ENCODE measurements at regions not wholly inside any gene's neighbourhood (a gene's known extent, or its start where the extent isn't known, plus 50 kb on each side); places are given as distances from the start of the nearest gene placed in this dataset.
A peak's percentile ranks its signal among the peaks of the same experiment; 100 is the strongest.

DNA sequence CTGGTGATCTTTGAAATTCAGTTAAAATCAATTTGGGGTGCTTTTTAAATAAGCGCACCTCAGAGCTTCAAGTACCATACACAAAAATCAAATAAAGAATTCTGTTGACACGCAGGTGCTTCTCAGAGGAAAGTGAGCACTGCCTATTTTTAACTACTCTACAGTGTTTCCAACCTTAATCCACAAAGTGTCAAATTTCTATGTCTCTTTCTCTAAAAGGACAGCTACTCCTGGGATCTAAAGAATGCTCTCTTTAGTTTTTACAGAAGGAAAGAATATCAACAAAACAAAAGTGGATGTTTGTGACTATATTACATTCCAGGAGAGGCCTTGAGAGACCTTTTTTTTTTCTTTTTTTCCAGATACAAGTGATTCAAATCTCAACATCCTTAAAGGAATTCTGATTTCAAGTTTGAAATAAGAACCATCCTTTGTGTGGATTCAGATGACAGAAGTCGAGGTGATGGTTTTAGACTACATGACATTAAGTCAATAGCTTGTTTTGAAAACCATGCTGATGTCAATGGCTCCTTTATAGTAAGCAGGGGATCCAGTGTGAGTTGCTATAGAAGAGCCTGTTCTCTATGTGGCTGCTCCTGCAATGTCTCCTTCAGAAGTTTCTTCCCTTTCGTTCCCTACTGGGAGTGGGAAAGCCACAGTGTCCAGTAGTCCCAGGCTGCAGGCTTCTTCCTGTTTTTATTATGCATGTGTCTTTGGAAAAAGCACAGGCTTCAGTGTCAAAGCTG lies 67.2 kb upstream of the DEFB112 start:
- Mint-ChIP-seq H3K36me3 (no peaks in the 10 kb centered on the region), H3K9me3 (no peaks in the 10 kb centered on the region), H3K27ac (peak overlapping the region; percentile 47; the same call in 1 of the 2 replicates), H3K4me1 (peaks cover 25% of the 10 kb centered on the region), H3K4me3 (no peak overlapping the region), H3K27me3 (ENCODE audit: low read depth) (no peaks in the 10 kb centered on the region)
- peak; percentile 71 for ATAC-seq
- TF ChIP-seq NR2C2 (CRISPR knock-in tag; IDR thresholded peaks at IDR 0.05) = no peak
- no peak for TF ChIP-seq FOXP1 (CRISPR knock-in tag; IDR thresholded peaks at IDR 0.05; ENCODE audit: borderline replicate concordance)
- no peak for TF ChIP-seq SMAD3 (CRISPR knock-in tag; IDR thresholded peaks at IDR 0.05; ENCODE audit: borderline replicate concordance)
- no peak for TF ChIP-seq TEAD1 (CRISPR knock-in tag; IDR thresholded peaks at IDR 0.05)
- TF ChIP-seq, protein P1, sequence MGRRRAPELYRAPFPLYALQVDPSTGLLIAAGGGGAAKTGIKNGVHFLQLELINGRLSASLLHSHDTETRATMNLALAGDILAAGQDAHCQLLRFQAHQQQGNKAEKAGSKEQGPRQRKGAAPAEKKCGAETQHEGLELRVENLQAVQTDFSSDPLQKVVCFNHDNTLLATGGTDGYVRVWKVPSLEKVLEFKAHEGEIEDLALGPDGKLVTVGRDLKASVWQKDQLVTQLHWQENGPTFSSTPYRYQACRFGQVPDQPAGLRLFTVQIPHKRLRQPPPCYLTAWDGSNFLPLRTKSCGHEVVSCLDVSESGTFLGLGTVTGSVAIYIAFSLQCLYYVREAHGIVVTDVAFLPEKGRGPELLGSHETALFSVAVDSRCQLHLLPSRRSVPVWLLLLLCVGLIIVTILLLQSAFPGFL (CRISPR knock-in tag; IDR thresholded peaks at IDR 0.05; ENCODE audit: borderline replicate concordance) = no peak
- TF ChIP-seq, protein P2, sequence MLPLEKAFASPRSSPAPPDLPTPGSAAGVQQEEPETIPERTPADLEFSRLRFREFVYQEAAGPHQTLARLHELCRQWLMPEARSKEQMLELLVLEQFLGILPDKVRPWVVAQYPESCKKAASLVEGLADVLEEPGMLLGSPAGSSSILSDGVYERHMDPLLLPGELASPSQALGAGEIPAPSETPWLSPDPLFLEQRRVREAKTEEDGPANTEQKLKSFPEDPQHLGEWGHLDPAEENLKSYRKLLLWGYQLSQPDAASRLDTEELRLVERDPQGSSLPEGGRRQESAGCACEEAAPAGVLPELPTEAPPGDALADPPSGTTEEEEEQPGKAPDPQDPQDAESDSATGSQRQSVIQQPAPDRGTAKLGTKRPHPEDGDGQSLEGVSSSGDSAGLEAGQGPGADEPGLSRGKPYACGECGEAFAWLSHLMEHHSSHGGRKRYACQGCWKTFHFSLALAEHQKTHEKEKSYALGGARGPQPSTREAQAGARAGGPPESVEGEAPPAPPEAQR (CRISPR knock-in tag; IDR thresholded peaks at IDR 0.05) = no peak
- TF ChIP-seq, protein P3, sequence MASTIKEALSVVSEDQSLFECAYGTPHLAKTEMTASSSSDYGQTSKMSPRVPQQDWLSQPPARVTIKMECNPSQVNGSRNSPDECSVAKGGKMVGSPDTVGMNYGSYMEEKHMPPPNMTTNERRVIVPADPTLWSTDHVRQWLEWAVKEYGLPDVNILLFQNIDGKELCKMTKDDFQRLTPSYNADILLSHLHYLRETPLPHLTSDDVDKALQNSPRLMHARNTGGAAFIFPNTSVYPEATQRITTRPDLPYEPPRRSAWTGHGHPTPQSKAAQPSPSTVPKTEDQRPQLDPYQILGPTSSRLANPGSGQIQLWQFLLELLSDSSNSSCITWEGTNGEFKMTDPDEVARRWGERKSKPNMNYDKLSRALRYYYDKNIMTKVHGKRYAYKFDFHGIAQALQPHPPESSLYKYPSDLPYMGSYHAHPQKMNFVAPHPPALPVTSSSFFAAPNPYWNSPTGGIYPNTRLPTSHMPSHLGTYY (CRISPR knock-in tag; IDR thresholded peaks at IDR 0.05) = no peak
- no peak for TF ChIP-seq PRRX2 (CRISPR knock-in tag; IDR thresholded peaks at IDR 0.05)
- no peak for TF ChIP-seq ESRRA (CRISPR knock-in tag; IDR thresholded peaks at IDR 0.05; ENCODE audit: borderline replicate concordance)
- no peak for TF ChIP-seq NFE2L1 (CRISPR knock-in tag; IDR thresholded peaks at IDR 0.05)
- TF ChIP-seq OVOL2 (CRISPR knock-in tag; IDR thresholded peaks at IDR 0.05; ENCODE audit: borderline replicate concordance) = no peak
- TF ChIP-seq, protein P4, sequence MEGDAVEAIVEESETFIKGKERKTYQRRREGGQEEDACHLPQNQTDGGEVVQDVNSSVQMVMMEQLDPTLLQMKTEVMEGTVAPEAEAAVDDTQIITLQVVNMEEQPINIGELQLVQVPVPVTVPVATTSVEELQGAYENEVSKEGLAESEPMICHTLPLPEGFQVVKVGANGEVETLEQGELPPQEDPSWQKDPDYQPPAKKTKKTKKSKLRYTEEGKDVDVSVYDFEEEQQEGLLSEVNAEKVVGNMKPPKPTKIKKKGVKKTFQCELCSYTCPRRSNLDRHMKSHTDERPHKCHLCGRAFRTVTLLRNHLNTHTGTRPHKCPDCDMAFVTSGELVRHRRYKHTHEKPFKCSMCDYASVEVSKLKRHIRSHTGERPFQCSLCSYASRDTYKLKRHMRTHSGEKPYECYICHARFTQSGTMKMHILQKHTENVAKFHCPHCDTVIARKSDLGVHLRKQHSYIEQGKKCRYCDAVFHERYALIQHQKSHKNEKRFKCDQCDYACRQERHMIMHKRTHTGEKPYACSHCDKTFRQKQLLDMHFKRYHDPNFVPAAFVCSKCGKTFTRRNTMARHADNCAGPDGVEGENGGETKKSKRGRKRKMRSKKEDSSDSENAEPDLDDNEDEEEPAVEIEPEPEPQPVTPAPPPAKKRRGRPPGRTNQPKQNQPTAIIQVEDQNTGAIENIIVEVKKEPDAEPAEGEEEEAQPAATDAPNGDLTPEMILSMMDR (IDR thresholded peaks at IDR 0.05) = no peak
- TF ChIP-seq ZNF317 (CRISPR knock-in tag; IDR thresholded peaks at IDR 0.05; ENCODE audit: borderline replicate concordance, low read depth) = no peak
- TF ChIP-seq RELA (CRISPR knock-in tag; IDR thresholded peaks at IDR 0.05; ENCODE audit: borderline replicate concordance) = no peak
- TF ChIP-seq, protein P5, sequence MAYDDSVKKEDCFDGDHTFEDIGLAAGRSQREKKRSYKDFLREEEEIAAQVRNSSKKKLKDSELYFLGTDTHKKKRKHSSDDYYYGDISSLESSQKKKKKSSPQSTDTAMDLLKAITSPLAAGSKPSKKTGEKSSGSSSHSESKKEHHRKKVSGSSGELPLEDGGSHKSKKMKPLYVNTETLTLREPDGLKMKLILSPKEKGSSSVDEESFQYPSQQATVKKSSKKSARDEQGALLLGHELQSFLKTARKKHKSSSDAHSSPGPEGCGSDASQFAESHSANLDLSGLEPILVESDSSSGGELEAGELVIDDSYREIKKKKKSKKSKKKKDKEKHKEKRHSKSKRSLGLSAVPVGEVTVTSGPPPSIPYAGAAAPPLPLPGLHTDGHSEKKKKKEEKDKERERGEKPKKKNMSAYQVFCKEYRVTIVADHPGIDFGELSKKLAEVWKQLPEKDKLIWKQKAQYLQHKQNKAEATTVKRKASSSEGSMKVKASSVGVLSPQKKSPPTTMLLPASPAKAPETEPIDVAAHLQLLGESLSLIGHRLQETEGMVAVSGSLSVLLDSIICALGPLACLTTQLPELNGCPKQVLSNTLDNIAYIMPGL (CRISPR knock-in tag; IDR thresholded peaks at IDR 0.05) = no peak
- no peak for TF ChIP-seq TCF7 (CRISPR knock-in tag; IDR thresholded peaks at IDR 0.05; ENCODE audit: low read depth)
- no peak for TF ChIP-seq CREB1 (CRISPR knock-in tag; IDR thresholded peaks at IDR 0.05)
- no peak for DNase-seq (ENCODE audit: low spot score)
- POLR2A ChIA-PET = no interaction called here
- CTCF ChIA-PET = interaction anchor here (0.7 to 1.4 kb wide), 3 partner anchors 12 to 76 kb away, joined by 3 to 7 read pairs (median 3); no protein-coding TSS in a partner anchor

DNA sequence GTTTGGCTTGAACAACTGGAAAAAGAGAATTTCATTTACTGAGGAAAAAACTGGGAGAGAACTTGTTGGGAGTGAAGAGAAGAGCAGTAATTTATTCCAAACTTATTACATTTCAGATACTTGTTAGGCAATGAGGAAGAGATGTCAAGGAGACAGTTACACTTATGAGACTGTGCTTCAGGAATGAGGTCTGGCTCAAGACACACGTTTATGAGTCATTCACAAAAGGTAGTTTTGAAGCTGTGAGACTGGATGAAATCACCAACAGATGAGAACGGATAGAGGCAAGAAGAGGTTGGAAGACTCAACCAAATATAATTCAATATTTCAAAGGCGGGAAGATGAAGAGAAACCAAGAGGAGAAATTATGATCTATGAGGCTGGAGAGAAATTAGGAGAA lies 70.6 kb upstream of the DEFB112 start:
- Mint-ChIP-seq H3K4me1 (peaks cover 16% of the 10 kb centered on the region), H3K4me3 (no peak overlapping the region), H3K9me3 (no peaks in the 10 kb centered on the region), H3K36me3 (no peaks in the 10 kb centered on the region), H3K27me3 (ENCODE audit: low read depth) (no peaks in the 10 kb centered on the region), H3K27ac (no peak overlapping the region)
- POLR2A ChIA-PET = no interaction called here
- no peak for TF ChIP-seq ZNF232 (CRISPR knock-in tag; IDR thresholded peaks at IDR 0.05)
- TF ChIP-seq ZNF396 (CRISPR knock-in tag; IDR thresholded peaks at IDR 0.05; ENCODE audit: borderline replicate concordance) = no peak
- no peak for TF ChIP-seq ZNF317 (CRISPR knock-in tag; IDR thresholded peaks at IDR 0.05; ENCODE audit: borderline replicate concordance, low read depth)
- TF ChIP-seq ZNF423 (CRISPR knock-in tag; IDR thresholded peaks at IDR 0.05) = no peak
- TF ChIP-seq, protein P5 (CRISPR knock-in tag; IDR thresholded peaks at IDR 0.05) = no peak
- ATAC-seq (no peak), DNase-seq (ENCODE audit: low spot score) (no peak)
- CTCF ChIA-PET = no interaction called here

Data from WTC11 (cell line).